GM19023 (cell line): ENCODE measurements at regions not wholly inside any gene's neighbourhood (a gene's known extent, or its start where the extent isn't known, plus 50 kb on each side); places are given as distances from the start of the nearest gene placed in this dataset.
"Not testable (repeated sequence)": the region's sequence is repeated elsewhere in the genome, so short reads cannot be mapped to it uniquely, and the experiment has no call there.

Experiments used
- ATAC-seq: cut with Tn5 transposase; IDR thresholded peaks from one replicate; pipeline ENCODE4 v1.9.1; 2021; ENCODE audit warnings: mild to moderate bottlenecking, moderate library complexity; ENCODE audit not compliant: unreplicated experiment

GRCh38 chr1:4207842-4208692, 308.0 kb upstream of the C1orf174 start:
- no peak for ATAC-seq

GRCh38 chr1:4210043-4210442, 310.0 kb upstream of the C1orf174 start:
- ATAC-seq = no peak

GRCh38 chr1:4212796-4213195, 312.7 kb upstream of the C1orf174 start:
- ATAC-seq = no peak

- ATAC-seq = no peak
Observed at GRCh38 chr1:4213366-4213973, 313.4 kb upstream of the C1orf174 start.

- no peak for ATAC-seq
Observed at GRCh38 chr1:4214826-4215225, 314.8 kb upstream of the C1orf174 start.

- no peak for ATAC-seq
Observed at GRCh38 chr1:4215391-4215790, 315.3 kb upstream of the C1orf174 start.

- ATAC-seq = no peak
Observed at GRCh38 chr1:4216231-4216630, 316.2 kb upstream of the C1orf174 start.

GRCh38 chr1:4218619-4219018, 318.5 kb upstream of the C1orf174 start:
- ATAC-seq = no peak

- no peak for ATAC-seq
Observed at GRCh38 chr1:4219111-4219510, 319.0 kb upstream of the C1orf174 start.

- ATAC-seq = no peak
Observed at GRCh38 chr1:4219826-4220225, 319.8 kb upstream of the C1orf174 start.

- ATAC-seq = no peak
Observed at GRCh38 chr1:4220362-4220761, 320.3 kb upstream of the C1orf174 start.

- ATAC-seq = no peak
Observed at GRCh38 chr1:4221107-4221506, 321.0 kb upstream of the C1orf174 start.

- ATAC-seq = no peak
Observed at GRCh38 chr1:4224684-4225467, 324.8 kb upstream of the C1orf174 start.

- no peak for ATAC-seq
Observed at GRCh38 chr1:4227986-4228385, 327.9 kb upstream of the C1orf174 start.

- ATAC-seq = no peak
Observed at GRCh38 chr1:4253935-4254334, 353.9 kb upstream of the C1orf174 start.

- no peak for ATAC-seq
Observed at GRCh38 chr1:4256351-4256750, 356.3 kb upstream of the C1orf174 start.

- ATAC-seq = not testable (repeated sequence)
Observed at GRCh38 chr1:4258146-4258777, 358.2 kb upstream of the C1orf174 start.

GRCh38 chr1:4261327-4261726, 361.3 kb upstream of the C1orf174 start:
- ATAC-seq = no peak

- no peak for ATAC-seq
Observed at GRCh38 chr1:4262665-4263064, 362.6 kb upstream of the C1orf174 start.

GRCh38 chr1:4263699-4264098, 363.6 kb upstream of the C1orf174 start:
- ATAC-seq = no peak

GRCh38 chr1:4265836-4266235, 365.8 kb upstream of the C1orf174 start:
- no peak for ATAC-seq
